Skeletal muscle satellite cell (primary cell): ENCODE measurements at regions not wholly inside any gene's neighbourhood (a gene's known extent, or its start where the extent isn't known, plus 50 kb on each side); places are given as distances from the start of the nearest gene placed in this dataset.
"Not testable (repeated sequence)": the region's sequence is repeated elsewhere in the genome, so short reads cannot be mapped to it uniquely, and the experiment has no call there.

Source experiments
- H3K27me3 ChIP-seq: 2 replicates; pipeline ENCODE4 v1.7.0; 2013; ENCODE audit warnings: low read length; ENCODE audit not compliant: control insufficient read depth, insufficient read depth
- H3K36me3 ChIP-seq: 2 replicates; pipeline ENCODE4 v1.7.0; 2013; ENCODE audit warnings: mild to moderate bottlenecking, control low read depth, low read length; ENCODE audit not compliant: insufficient read depth
- H3K4me1 ChIP-seq: 2 replicates; pipeline ENCODE4 v1.7.0; 2013; ENCODE audit warnings: low read length; ENCODE audit not compliant: control insufficient read depth, insufficient read depth
- H3K4me2 ChIP-seq: 2 replicates; pipeline ENCODE4 v1.7.0; 2013; ENCODE audit warnings: mild to moderate bottlenecking, low read length
- H3K4me3 ChIP-seq: 2 replicates; pipeline ENCODE4 v1.7.0; 2013; ENCODE audit warnings: low read length
- H3K9ac ChIP-seq: 2 replicates; pipeline ENCODE4 v1.7.0; 2013; ENCODE audit warnings: mild to moderate bottlenecking, low read depth, low read length, moderate library complexity
- H3K9me3 ChIP-seq: replicated peaks from 2 replicates; pipeline ENCODE4 v1.7.0; 2013; ENCODE audit warnings: mild to moderate bottlenecking, control low read depth, low read length

- peaks cover 30% of the 10 kb centered on the region for H3K4me1 ChIP-seq
- H3K9ac ChIP-seq, result peak overlapping the region; percentile 93
- H3K36me3 ChIP-seq, result not testable (repeated sequence)
Observed at GRCh38 chr16:21520134-21521047, 79.0 kb upstream of the METTL9 start.

GRCh38 chr16:21521048-21521389 is 78.4 kb upstream of the METTL9 start:
- not testable (repeated sequence) for H3K27me3 ChIP-seq, H3K4me3 ChIP-seq, H3K9me3 ChIP-seq, H3K36me3 ChIP-seq
- H3K4me2 ChIP-seq, result peak overlapping the region; percentile 43
- H3K4me1 ChIP-seq, result peaks cover 25% of the 10 kb centered on the region
- H3K9ac ChIP-seq, result peak overlapping the region; percentile 73

More at GRCh38 chr16:21520134-21521047, 79.0 kb upstream of the METTL9 start:
- H3K27me3 ChIP-seq, H3K9me3 ChIP-seq: not testable (repeated sequence)
- Histone ChIP-seq H3K4me3 (peak overlapping the region; percentile 83), H3K4me2 (peak overlapping the region; percentile 98)

GRCh38 chr16:21521390-21522143 is 77.8 kb upstream of the METTL9 start:
- H3K4me3 ChIP-seq, H3K36me3 ChIP-seq, H3K9me3 ChIP-seq, H3K27me3 ChIP-seq: not testable (repeated sequence)
- peaks cover 23% of the 10 kb centered on the region for H3K4me1 ChIP-seq
- H3K9ac ChIP-seq, result peak overlapping the region; percentile 73
- H3K4me2 ChIP-seq, result peak overlapping the region; percentile 43

- not testable (repeated sequence) for H3K4me2 ChIP-seq, H3K4me3 ChIP-seq, H3K9ac ChIP-seq, H3K36me3 ChIP-seq, H3K9me3 ChIP-seq
- peaks cover 14% of the 10 kb centered on the region for H3K27me3 ChIP-seq
- H3K4me1 ChIP-seq, result peaks cover 19% of the 10 kb centered on the region
Observed at GRCh38 chr16:21522846-21523245, 76.5 kb upstream of the METTL9 start.

GRCh38 chr16:21523411-21524067 is 75.8 kb upstream of the METTL9 start:
- Histone ChIP-seq H3K9me3 (no peaks in the 10 kb centered on the region), H3K4me1 (peaks cover 15% of the 10 kb centered on the region), H3K36me3 (no peaks in the 10 kb centered on the region), H3K27me3 (peaks cover 16% of the 10 kb centered on the region), H3K4me3 (no peak overlapping the region), H3K9ac (no peak overlapping the region), H3K4me2 (no peak overlapping the region)

- H3K27me3 ChIP-seq, result peaks cover 16% of the 10 kb centered on the region
- H3K4me2 ChIP-seq, result no peak overlapping the region
- no peaks in the 10 kb centered on the region for H3K9me3 ChIP-seq
- no peaks in the 10 kb centered on the region for H3K36me3 ChIP-seq
- no peak overlapping the region for H3K4me3 ChIP-seq
- peaks cover 15% of the 10 kb centered on the region for H3K4me1 ChIP-seq
- no peak overlapping the region for H3K9ac ChIP-seq
Observed at GRCh38 chr16:21524068-21524751, 75.2 kb upstream of the METTL9 start.

GRCh38 chr16:21524752-21525028 is 74.7 kb upstream of the METTL9 start:
- not testable (repeated sequence) for H3K9ac ChIP-seq, H3K9me3 ChIP-seq, H3K36me3 ChIP-seq, H3K4me2 ChIP-seq, H3K4me3 ChIP-seq
- H3K4me1 ChIP-seq, result peaks cover 15% of the 10 kb centered on the region
- peaks cover 16% of the 10 kb centered on the region for H3K27me3 ChIP-seq

- not testable (repeated sequence) for H3K4me3 ChIP-seq, H3K9me3 ChIP-seq, H3K4me2 ChIP-seq
Observed at GRCh38 chr16:21525029-21525895, 74.1 kb upstream of the METTL9 start.

GRCh38 chr16:21525956-21526922 is 73.1 kb upstream of the METTL9 start:
- H3K9ac ChIP-seq, H3K36me3 ChIP-seq, H3K4me3 ChIP-seq, H3K4me1 ChIP-seq, H3K9me3 ChIP-seq, H3K4me2 ChIP-seq: not testable (repeated sequence)
- peaks cover 16% of the 10 kb centered on the region for H3K27me3 ChIP-seq

More at GRCh38 chr16:21525029-21525895, 74.1 kb upstream of the METTL9 start:
- not testable (repeated sequence) for H3K9ac ChIP-seq, H3K36me3 ChIP-seq
- Histone ChIP-seq H3K4me1 (peaks cover 15% of the 10 kb centered on the region), H3K27me3 (peaks cover 16% of the 10 kb centered on the region)
